Kidney (tissue), 13 donors: ENCODE measurements at regions not wholly inside any gene's neighbourhood (a gene's known extent, or its start where the extent isn't known, plus 50 kb on each side); places are given as distances from the start of the nearest gene placed in this dataset.

ENCODE experiments used
- DNase-seq, 5 donors: peaks; one replicate each; pipeline ENCODE4 v3.0.0-alpha.2; 2013 to 2020
- FAIRE-seq: peaks from 2 replicates; lab custom pipeline; 2012; peaks lifted over from hg19 to GRCh38; lab: Jason Lieb, UNC
- H3K27ac ChIP-seq, 2 donors: one replicate each; pipeline ENCODE4 v1.7.0; 2013; ENCODE audit warnings: low read depth in 2 of 2, low read length in 2 of 2, inconsistent platforms in 1 of 2
- H3K27me3 ChIP-seq: one replicate; pipeline ENCODE4 v1.7.1; 2013; ENCODE audit warnings: low read length, inconsistent platforms; ENCODE audit not compliant: control insufficient read depth, insufficient read depth
- H3K36me3 ChIP-seq, 3 donors: one replicate each; pipeline versions ENCODE4 v1.7.0 to v1.7.1; 2013; ENCODE audit warnings: low read length in 3 of 3, control low read depth in 1 of 3, inconsistent platforms in 1 of 3; ENCODE audit not compliant: insufficient read depth in 3 of 3, control insufficient read depth in 2 of 3
- H3K4me1 ChIP-seq, 3 donors: one replicate each; pipeline versions ENCODE4 v1.7.0 to v1.7.1; 2013; ENCODE audit warnings: low read length in 3 of 3, inconsistent platforms in 1 of 3, low read depth in 1 of 3; ENCODE audit not compliant: control insufficient read depth in 2 of 3, insufficient read depth in 2 of 3
- H3K4me3 ChIP-seq, 3 donors: one replicate each; pipeline versions ENCODE4 v1.7.0 to v1.8.1; 2013; ENCODE audit warnings: low read length in 3 of 3, control low read depth in 1 of 3, inconsistent platforms in 1 of 3
- H3K9ac ChIP-seq, 3 donors: one replicate each; pipeline versions ENCODE4 v1.7.0 to v1.7.1; 2013; ENCODE audit warnings: low read length in 3 of 3, control low read depth in 1 of 3, inconsistent platforms in 1 of 3
- H3K9me3 ChIP-seq, 3 donors: one replicate each; pipeline versions ENCODE4 v1.7.0 to v1.7.1; 2013; ENCODE audit warnings: low read length in 3 of 3, control low read depth in 1 of 3, inconsistent platforms in 1 of 3; ENCODE audit not compliant: control insufficient read depth in 2 of 3, insufficient read depth in 1 of 3
- CTCF ChIP-seq: IDR thresholded peaks from 3 replicates; pipeline ENCODE4 v1.5.1; 2012; ENCODE audit warnings: mild to moderate bottlenecking, moderate library complexity, borderline replicate concordance; ENCODE audit not compliant: insufficient read depth; ENCODE audit errors: extremely low read depth
- intact Hi-C: fragments of 100-400 bp; cut with DNase I; formaldehyde crosslinking; loops from one replicate; pipeline ENCODE4 v1.11.1; 2022
- donor health status: control.
- donor health status: control.
- donor health status: control.
- donor health status: control.
- donor health status: control.
- donor health status: DM: yes; HTN: yes; CAD: no.
- donor health status: Normal renal cell carcinoma (clear cell type).

- no peaks in the 10 kb centered on the region for H3K27me3 ChIP-seq
- intact Hi-C loops = no loop called here
- H3K27ac ChIP-seq = no peak overlapping the region
- no peaks in the 10 kb centered on the region for H3K4me1 ChIP-seq
- H3K4me3 ChIP-seq = no peak overlapping the region
- H3K36me3 ChIP-seq = no peaks in the 10 kb centered on the region
- H3K9ac ChIP-seq = no peak overlapping the region
- TF ChIP-seq CTCF = no peak
- no peak for FAIRE-seq
- H3K9me3 ChIP-seq = no peaks in the 10 kb centered on the region
- DNase-seq = no peak
Measured at GRCh38 chr3:4234889-4235288, 68.3 kb upstream of the SETMAR start.

GRCh38 chr3:4235690-4236089, 67.5 kb upstream of the SETMAR start:
- no peaks in the 10 kb centered on the region for H3K9me3 ChIP-seq
- H3K36me3 ChIP-seq = no peaks in the 10 kb centered on the region
- no peak for TF ChIP-seq CTCF
- FAIRE-seq = no peak
- no peak overlapping the region for H3K9ac ChIP-seq
- intact Hi-C loops = no loop called here
- DNase-seq = no peak
- no peaks in the 10 kb centered on the region for H3K27me3 ChIP-seq
- no peak overlapping the region for H3K4me3 ChIP-seq
- H3K27ac ChIP-seq = no peak overlapping the region
- H3K4me1 ChIP-seq = no peaks in the 10 kb centered on the region

- Histone ChIP-seq H3K27me3 (no peaks in the 10 kb centered on the region), H3K27ac (no peak overlapping the region), H3K9me3 (no peaks in the 10 kb centered on the region), H3K4me3 (no peak overlapping the region), H3K9ac (no peak overlapping the region), H3K36me3 (no peaks in the 10 kb centered on the region), H3K4me1 (no peaks in the 10 kb centered on the region)
- FAIRE-seq (no peak), DNase-seq (no peak)
- no peak for TF ChIP-seq CTCF
- intact Hi-C loops = no loop called here
Measured at GRCh38 chr3:4241595-4242170, 61.5 kb upstream of the SETMAR start.

GRCh38 chr3:4245671-4246070, 57.5 kb upstream of the SETMAR start:
- FAIRE-seq (no peak), DNase-seq (no peak)
- H3K4me3 ChIP-seq = no peak overlapping the region
- H3K9me3 ChIP-seq = no peaks in the 10 kb centered on the region
- intact Hi-C loops = no loop called here
- no peaks in the 10 kb centered on the region for H3K4me1 ChIP-seq
- no peak for TF ChIP-seq CTCF
- H3K27ac ChIP-seq = no peak overlapping the region
- H3K9ac ChIP-seq = no peak overlapping the region
- H3K27me3 ChIP-seq = no peaks in the 10 kb centered on the region
- no peaks in the 10 kb centered on the region for H3K36me3 ChIP-seq
